OCI-LY7 (cell line): ENCODE measurements at regions not wholly inside any gene's neighbourhood (a gene's known extent, or its start where the extent isn't known, plus 50 kb on each side); places are given as distances from the start of the nearest gene placed in this dataset.

Experiments used
- EZH2phosphoT487 ChIP-seq: fragments of 200-600 bp; sonication (generic); IDR thresholded peaks from 2 replicates; pipeline ENCODE4 v1.6.1; 2018; ENCODE audit warnings: low read depth, borderline replicate concordance, mild to moderate bottlenecking, mixed run types, antibody characterized with exemption, low read length, moderate library complexity, mixed read lengths
- TF ChIP-seq, protein P1 (sequence below): fragments of 200-600 bp; sonication (generic); conservative IDR thresholded peaks from 2 replicates; pipeline ENCODE4 v1.5.1; 2014; ENCODE audit warnings: mild to moderate bottlenecking, antibody characterized with exemption, low read length, moderate library complexity, mixed read lengths

DNA sequence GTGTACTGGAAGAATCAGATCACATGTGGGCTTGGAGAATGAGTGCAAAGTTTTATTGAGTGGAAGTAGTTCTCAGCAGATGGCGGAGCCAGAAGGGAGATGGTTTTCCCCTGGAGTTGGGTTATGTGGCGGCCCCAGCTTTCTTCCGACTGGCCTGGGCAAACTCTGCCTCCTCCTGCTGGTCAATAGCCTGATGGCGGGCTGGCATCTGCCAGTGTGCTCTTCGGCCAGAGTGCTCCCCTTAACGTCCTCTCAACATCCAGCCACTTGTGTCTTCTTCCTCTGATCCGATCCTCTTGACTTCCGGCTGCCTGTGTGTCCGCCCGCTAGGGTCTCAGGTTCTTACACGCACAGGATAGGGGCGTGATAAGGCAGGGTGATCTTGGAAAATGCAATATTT, 741.3 kb downstream of the RNF144A start:
- TF ChIP-seq, protein P1, sequence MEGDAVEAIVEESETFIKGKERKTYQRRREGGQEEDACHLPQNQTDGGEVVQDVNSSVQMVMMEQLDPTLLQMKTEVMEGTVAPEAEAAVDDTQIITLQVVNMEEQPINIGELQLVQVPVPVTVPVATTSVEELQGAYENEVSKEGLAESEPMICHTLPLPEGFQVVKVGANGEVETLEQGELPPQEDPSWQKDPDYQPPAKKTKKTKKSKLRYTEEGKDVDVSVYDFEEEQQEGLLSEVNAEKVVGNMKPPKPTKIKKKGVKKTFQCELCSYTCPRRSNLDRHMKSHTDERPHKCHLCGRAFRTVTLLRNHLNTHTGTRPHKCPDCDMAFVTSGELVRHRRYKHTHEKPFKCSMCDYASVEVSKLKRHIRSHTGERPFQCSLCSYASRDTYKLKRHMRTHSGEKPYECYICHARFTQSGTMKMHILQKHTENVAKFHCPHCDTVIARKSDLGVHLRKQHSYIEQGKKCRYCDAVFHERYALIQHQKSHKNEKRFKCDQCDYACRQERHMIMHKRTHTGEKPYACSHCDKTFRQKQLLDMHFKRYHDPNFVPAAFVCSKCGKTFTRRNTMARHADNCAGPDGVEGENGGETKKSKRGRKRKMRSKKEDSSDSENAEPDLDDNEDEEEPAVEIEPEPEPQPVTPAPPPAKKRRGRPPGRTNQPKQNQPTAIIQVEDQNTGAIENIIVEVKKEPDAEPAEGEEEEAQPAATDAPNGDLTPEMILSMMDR: no peak
- TF ChIP-seq EZH2phosphoT487: no peak
